ENCODE measurements at regions not wholly inside any gene's neighbourhood (a gene's known extent, or its start where the extent isn't known, plus 50 kb on each side); places are given as distances from the start of the nearest gene placed in this dataset.
A peak's percentile ranks its signal among the peaks of the same experiment; 100 is the strongest.

- no peak for DNase-seq
- ATAC-seq (replicated peaks in 1 of 2), result no peak
- Mint-ChIP-seq H3K4me1 (ENCODE audit: low read depth) (no peaks in the 10 kb centered on the region), H3K27ac (no peak overlapping the region), H3K27me3 (ENCODE audit: low read depth) (no peaks in the 10 kb centered on the region), H3K4me3 (no peak overlapping the region), H3K9me3 (no peaks in the 10 kb centered on the region), H3K36me3 (ENCODE audit: insufficient read depth in 2 of 2) (no peaks in the 10 kb centered on the region)
These were observed 347.3 kb downstream of the AACS start for GRCh38 chr12:125412506-125412905.

- DNase-seq (no peak), ATAC-seq (replicated peaks in 1 of 2) (no peak)
- H3K27me3 Mint-ChIP-seq (ENCODE audit: low read depth), result no peaks in the 10 kb centered on the region
- H3K27ac Mint-ChIP-seq, result no peak overlapping the region
- H3K36me3 Mint-ChIP-seq (ENCODE audit: insufficient read depth in 2 of 2), result peaks cover 3 to 4% of the 10 kb centered on the region in 2 donors
- H3K4me1 Mint-ChIP-seq (ENCODE audit: low read depth), result no peaks in the 10 kb centered on the region
- H3K4me3 Mint-ChIP-seq, result no peak overlapping the region
- peaks cover 2 to 11% of the 10 kb centered on the region in 2 donors for H3K9me3 Mint-ChIP-seq
These were observed 352.2 kb downstream of the AACS start for GRCh38 chr12:125417446-125417845.

- H3K4me1 Mint-ChIP-seq (ENCODE audit: low read depth), result no peaks in the 10 kb centered on the region
- no peak overlapping the region for H3K4me3 Mint-ChIP-seq
- peaks cover 3 to 4% of the 10 kb centered on the region in 2 donors for H3K36me3 Mint-ChIP-seq (ENCODE audit: insufficient read depth in 2 of 2)
- H3K9me3 Mint-ChIP-seq, result peaks cover 2 to 11% of the 10 kb centered on the region in 2 donors
- DNase-seq (no peak), ATAC-seq (replicated peaks in 1 of 2) (no peak)
- no peaks in the 10 kb centered on the region for H3K27me3 Mint-ChIP-seq (ENCODE audit: low read depth)
- H3K27ac Mint-ChIP-seq, result no peak overlapping the region
These were observed 353.8 kb downstream of the AACS start for GRCh38 chr12:125418902-125419564.

GRCh38 chr12:125424909-125425308 is 359.7 kb downstream of the AACS start:
- H3K27ac Mint-ChIP-seq, result no peak overlapping the region

GRCh38 chr12:125431516-125431915 is 366.3 kb downstream of the AACS start:
- no peak overlapping the region for H3K4me3 Mint-ChIP-seq
- no peaks in the 10 kb centered on the region for H3K9me3 Mint-ChIP-seq
- H3K27ac Mint-ChIP-seq, result no peak overlapping the region
- H3K36me3 Mint-ChIP-seq (ENCODE audit: insufficient read depth in 2 of 2), result no peaks in the 10 kb centered on the region
- no peaks in the 10 kb centered on the region for H3K4me1 Mint-ChIP-seq (ENCODE audit: low read depth)
- no peak for ATAC-seq (replicated peaks in 1 of 2)
- no peaks in the 10 kb centered on the region for H3K27me3 Mint-ChIP-seq (ENCODE audit: low read depth)
- no peak for DNase-seq

More at GRCh38 chr12:125424909-125425308, 359.7 kb downstream of the AACS start:
- DNase-seq, result no peak
- Mint-ChIP-seq H3K9me3 (peaks cover 0 to 8% of the 10 kb centered on the region in 2 donors), H3K4me1 (ENCODE audit: low read depth) (no peaks in the 10 kb centered on the region), H3K4me3 (no peak overlapping the region), H3K27me3 (ENCODE audit: low read depth) (no peaks in the 10 kb centered on the region), H3K36me3 (ENCODE audit: insufficient read depth in 2 of 2) (peaks cover 3 to 4% of the 10 kb centered on the region in 2 donors)
- no peak for ATAC-seq (replicated peaks in 1 of 2)

- DNase-seq (no peak), ATAC-seq (replicated peaks in 1 of 2) (no peak)
- no peaks in the 10 kb centered on the region for H3K36me3 Mint-ChIP-seq (ENCODE audit: insufficient read depth in 2 of 2)
- H3K27me3 Mint-ChIP-seq (ENCODE audit: low read depth), result no peaks in the 10 kb centered on the region
- H3K27ac Mint-ChIP-seq, result no peak overlapping the region
- H3K9me3 Mint-ChIP-seq, result no peaks in the 10 kb centered on the region
- no peak overlapping the region for H3K4me3 Mint-ChIP-seq
- no peaks in the 10 kb centered on the region for H3K4me1 Mint-ChIP-seq (ENCODE audit: low read depth)
These were observed 368.9 kb downstream of the AACS start for GRCh38 chr12:125434131-125434530.

- H3K27ac Mint-ChIP-seq, result no peak overlapping the region
- H3K27me3 Mint-ChIP-seq (ENCODE audit: low read depth), result no peaks in the 10 kb centered on the region
- ATAC-seq (replicated peaks in 1 of 2) (peak; percentile 15 to 32), DNase-seq (no peak)
- no peak overlapping the region for H3K4me3 Mint-ChIP-seq
- H3K36me3 Mint-ChIP-seq (ENCODE audit: insufficient read depth in 2 of 2), result no peaks in the 10 kb centered on the region
- H3K9me3 Mint-ChIP-seq, result peaks cover 0 to 1% of the 10 kb centered on the region in 2 donors
- no peaks in the 10 kb centered on the region for H3K4me1 Mint-ChIP-seq (ENCODE audit: low read depth)
These were observed 369.8 kb downstream of the AACS start for GRCh38 chr12:125434936-125435443.

- Mint-ChIP-seq H3K36me3 (ENCODE audit: insufficient read depth in 2 of 2) (no peaks in the 10 kb centered on the region), H3K4me3 (no peak overlapping the region), H3K27me3 (ENCODE audit: low read depth) (no peaks in the 10 kb centered on the region), H3K9me3 (peaks cover 0 to 1% of the 10 kb centered on the region in 2 donors), H3K27ac (no peak overlapping the region), H3K4me1 (ENCODE audit: low read depth) (no peaks in the 10 kb centered on the region)
- DNase-seq (no peak), ATAC-seq (replicated peaks in 1 of 2) (no peak)
These were observed 370.6 kb downstream of the AACS start for GRCh38 chr12:125435871-125436270.

- peaks cover 0 to 1% of the 10 kb centered on the region in 2 donors for H3K9me3 Mint-ChIP-seq
- H3K4me1 Mint-ChIP-seq (ENCODE audit: low read depth), result no peaks in the 10 kb centered on the region
- no peak overlapping the region for H3K4me3 Mint-ChIP-seq
- DNase-seq (no peak), ATAC-seq (replicated peaks in 1 of 2) (no peak)
- H3K27me3 Mint-ChIP-seq (ENCODE audit: low read depth), result no peaks in the 10 kb centered on the region
- H3K27ac Mint-ChIP-seq, result no peak overlapping the region
- no peaks in the 10 kb centered on the region for H3K36me3 Mint-ChIP-seq (ENCODE audit: insufficient read depth in 2 of 2)
These were observed 371.5 kb downstream of the AACS start for GRCh38 chr12:125436686-125437085.

- H3K4me3 Mint-ChIP-seq, result no peak overlapping the region
These were observed 375.2 kb downstream of the AACS start for GRCh38 chr12:125440399-125440798.

GRCh38 chr12:125443341-125443740 is 378.1 kb downstream of the AACS start:
- no peak overlapping the region for H3K4me3 Mint-ChIP-seq
- H3K4me1 Mint-ChIP-seq (ENCODE audit: low read depth), result no peaks in the 10 kb centered on the region
- peaks cover 0 to 3% of the 10 kb centered on the region in 2 donors for H3K9me3 Mint-ChIP-seq
- no peaks in the 10 kb centered on the region for H3K36me3 Mint-ChIP-seq (ENCODE audit: insufficient read depth in 2 of 2)
- H3K27ac Mint-ChIP-seq, result no peak overlapping the region
- DNase-seq (no peak), ATAC-seq (replicated peaks in 1 of 2) (no peak)
- H3K27me3 Mint-ChIP-seq (ENCODE audit: low read depth), result no peaks in the 10 kb centered on the region

More at GRCh38 chr12:125440399-125440798, 375.2 kb downstream of the AACS start:
- H3K27ac Mint-ChIP-seq, result no peak overlapping the region
- H3K9me3 Mint-ChIP-seq, result peaks cover 0 to 1% of the 10 kb centered on the region in 2 donors
- no peaks in the 10 kb centered on the region for H3K36me3 Mint-ChIP-seq (ENCODE audit: insufficient read depth in 2 of 2)
- DNase-seq (no peak), ATAC-seq (replicated peaks in 1 of 2) (no peak)
- no peaks in the 10 kb centered on the region for H3K27me3 Mint-ChIP-seq (ENCODE audit: low read depth)
- H3K4me1 Mint-ChIP-seq (ENCODE audit: low read depth), result no peaks in the 10 kb centered on the region

GRCh38 chr12:125451408-125451807 is 386.2 kb downstream of the AACS start:
- Mint-ChIP-seq H3K27me3 (ENCODE audit: low read depth) (no peaks in the 10 kb centered on the region), H3K36me3 (ENCODE audit: insufficient read depth in 2 of 2) (no peaks in the 10 kb centered on the region), H3K27ac (no peak overlapping the region), H3K4me3 (no peak overlapping the region), H3K4me1 (ENCODE audit: low read depth) (no peaks in the 10 kb centered on the region), H3K9me3 (peaks cover 8% of the 10 kb centered on the region in 2 donors)
- DNase-seq (no peak), ATAC-seq (replicated peaks in 1 of 2) (no peak)

- Mint-ChIP-seq H3K27ac (no peak overlapping the region), H3K9me3 (peaks cover 5 to 8% of the 10 kb centered on the region in 2 donors), H3K4me1 (ENCODE audit: low read depth) (no peaks in the 10 kb centered on the region), H3K36me3 (ENCODE audit: insufficient read depth in 2 of 2) (no peaks in the 10 kb centered on the region), H3K4me3 (no peak overlapping the region), H3K27me3 (ENCODE audit: low read depth) (no peaks in the 10 kb centered on the region)
- no peak for DNase-seq
- ATAC-seq (replicated peaks in 1 of 2), result no peak
These were observed 388.5 kb downstream of the AACS start for GRCh38 chr12:125453751-125454150.

- ATAC-seq (replicated peaks in 1 of 2) (no peak), DNase-seq (no peak)
- Mint-ChIP-seq H3K4me1 (ENCODE audit: low read depth) (no peaks in the 10 kb centered on the region), H3K36me3 (ENCODE audit: insufficient read depth in 2 of 2) (no peaks in the 10 kb centered on the region), H3K27me3 (ENCODE audit: low read depth) (no peaks in the 10 kb centered on the region), H3K9me3 (peaks cover 5 to 8% of the 10 kb centered on the region in 2 donors), H3K4me3 (no peak overlapping the region), H3K27ac (no peak overlapping the region)
These were observed 389.1 kb downstream of the AACS start for GRCh38 chr12:125454291-125454690.
